H9 (cell line): ENCODE measurements at regions not wholly inside any gene's neighbourhood (a gene's known extent, or its start where the extent isn't known, plus 50 kb on each side); places are given as distances from the start of the nearest gene placed in this dataset.

Source experiments
- DNase-seq: peaks from one replicate; pipeline ENCODE4 v3.0.0-alpha.2; 2017
- H2AFZ ChIP-seq: one replicate; pipeline ENCODE4 v1.6.1; 2013; ENCODE audit warnings: mild to moderate bottlenecking, low read length, control low read depth, moderate library complexity
- H2AK5ac ChIP-seq: 2 replicates; pipeline ENCODE4 v1.6.1; 2013; ENCODE audit warnings: low read length, control low read depth, mixed read lengths; ENCODE audit not compliant: insufficient read length
- H2BK120ac ChIP-seq: one replicate; pipeline ENCODE4 v1.6.1; 2013; ENCODE audit warnings: low read depth, mild to moderate bottlenecking, low read length, control low read depth, inconsistent platforms; ENCODE audit not compliant: poor library complexity, severe bottlenecking
- H2BK12ac ChIP-seq: 2 replicates; pipeline ENCODE4 v1.6.1; 2013; ENCODE audit warnings: low read length, control low read depth, mixed read lengths, low read depth; ENCODE audit not compliant: insufficient read length
- H2BK15ac ChIP-seq: 2 replicates; pipeline ENCODE4 v1.6.1; 2013; ENCODE audit warnings: low read depth, low read length, control low read depth
- H2BK20ac ChIP-seq: one replicate; pipeline ENCODE4 v1.6.1; 2013; ENCODE audit warnings: low read depth, mild to moderate bottlenecking, low read length, control low read depth, inconsistent platforms; ENCODE audit not compliant: poor library complexity, severe bottlenecking
- H2BK5ac ChIP-seq: 2 replicates; pipeline ENCODE4 v1.6.1; 2013; ENCODE audit warnings: low read length, control low read depth, mixed read lengths; ENCODE audit not compliant: insufficient read length
- H3K14ac ChIP-seq: 2 replicates; pipeline ENCODE4 v1.6.1; 2013; ENCODE audit warnings: low read length, control low read depth; ENCODE audit not compliant: insufficient read depth
- H3K18ac ChIP-seq: 2 replicates; pipeline ENCODE4 v1.6.1; 2013; ENCODE audit warnings: low read depth, mild to moderate bottlenecking, mixed read lengths, low read length, control low read depth; ENCODE audit not compliant: insufficient read length
- H3K23ac ChIP-seq: 2 replicates; pipeline ENCODE4 v1.6.1; 2013; ENCODE audit warnings: low read length, control low read depth, mixed read lengths, low read depth; ENCODE audit not compliant: insufficient read length
- H3K23me2 ChIP-seq: 2 replicates; pipeline ENCODE4 v1.6.1; 2013; ENCODE audit warnings: low read depth, mild to moderate bottlenecking, mixed read lengths, low read length, control low read depth; ENCODE audit not compliant: insufficient read length, poor library complexity, severe bottlenecking
- H3K27ac ChIP-seq: 2 replicates; pipeline ENCODE4 v1.5.1; 2013; ENCODE audit warnings: low read length, control low read depth, mixed read lengths, low read depth; ENCODE audit not compliant: insufficient read length
- H3K27me3 ChIP-seq: 2 replicates; pipeline ENCODE4 v1.6.1; 2013; ENCODE audit warnings: low read length, control low read depth, inconsistent platforms; ENCODE audit not compliant: insufficient read depth
- H3K4ac ChIP-seq: 2 replicates; pipeline ENCODE4 v1.6.1; 2013; ENCODE audit warnings: low read depth, mild to moderate bottlenecking, control low read depth, inconsistent platforms, low read length, moderate library complexity
- H3K4me1 ChIP-seq: 2 replicates; pipeline ENCODE4 v1.6.1; 2013; ENCODE audit warnings: low read length, control low read depth, inconsistent platforms; ENCODE audit not compliant: insufficient read depth
- H3K4me2 ChIP-seq: 2 replicates; pipeline ENCODE4 v1.6.1; 2013; ENCODE audit warnings: low read length, control low read depth, mixed read lengths; ENCODE audit not compliant: insufficient read length, insufficient read depth
- H3K56ac ChIP-seq: 2 replicates; pipeline ENCODE4 v1.6.1; 2013; ENCODE audit warnings: low read depth, mild to moderate bottlenecking, mixed read lengths, low read length, control low read depth; ENCODE audit not compliant: insufficient read length
- H3K79me1 ChIP-seq: 2 replicates; pipeline ENCODE4 v1.6.1; 2013; ENCODE audit warnings: low read depth, mild to moderate bottlenecking, moderate library complexity, low read length, control low read depth, inconsistent platforms; ENCODE audit not compliant: insufficient read depth, poor library complexity, severe bottlenecking
- H3K79me2 ChIP-seq: 2 replicates; pipeline ENCODE4 v1.6.1; 2013; ENCODE audit warnings: low read length, control low read depth, inconsistent platforms; ENCODE audit not compliant: insufficient read depth
- H3K9ac ChIP-seq: 2 replicates; pipeline ENCODE4 v1.6.1; 2013; ENCODE audit warnings: low read length, control low read depth, mixed read lengths; ENCODE audit not compliant: insufficient read length; ENCODE audit errors: extremely low read depth
- H3K9me3 ChIP-seq: one replicate; pipeline ENCODE4 v1.6.1; 2013; ENCODE audit warnings: low read depth, low read length, inconsistent platforms; ENCODE audit not compliant: control insufficient read depth
- H3T11ph ChIP-seq: one replicate; pipeline ENCODE4 v1.6.1; 2013; ENCODE audit warnings: mild to moderate bottlenecking, low read length, control low read depth, inconsistent platforms
- H4K20me1 ChIP-seq: one replicate; pipeline ENCODE4 v1.6.1; 2013; ENCODE audit not compliant: control insufficient read depth, insufficient read length, insufficient read depth
- H4K5ac ChIP-seq: 2 replicates; pipeline ENCODE4 v1.6.1; 2013; ENCODE audit warnings: low read depth, mild to moderate bottlenecking, mixed read lengths, low read length, control low read depth; ENCODE audit not compliant: insufficient read length
- H4K8ac ChIP-seq: replicated peaks from 2 replicates; pipeline ENCODE4 v1.6.1; 2013; ENCODE audit warnings: low read length, control low read depth, mixed read lengths, low read depth; ENCODE audit not compliant: insufficient read length
- H4K91ac ChIP-seq: 2 replicates; pipeline ENCODE4 v1.6.1; 2013; ENCODE audit warnings: low read depth, mild to moderate bottlenecking, moderate library complexity, mixed read lengths, low read length, control low read depth; ENCODE audit not compliant: insufficient read length
- H3K27ac Mint-ChIP-seq, 3 experiments: 2 replicates in 2 of 3; 3 replicates in 1 of 3; pipeline ENCODE4 v1.8.0; 2020 to 2021; ENCODE audit warnings: mixed read lengths in 3 of 3, mild to moderate bottlenecking in 1 of 3, moderate library complexity in 1 of 3
- H3K27me3 Mint-ChIP-seq: 2 replicates; pipeline ENCODE4 v1.8.0; 2021; ENCODE audit warnings: low read depth, mild to moderate bottlenecking, moderate library complexity, mixed read lengths
- H3K36me3 Mint-ChIP-seq, 3 experiments: 2 replicates in 2 of 3; 3 replicates in 1 of 3; pipeline ENCODE4 v1.8.0; 2020 to 2021; ENCODE audit warnings: low read depth in 3 of 3, mixed read lengths in 3 of 3; ENCODE audit not compliant: insufficient read depth in 1 of 3
- H3K4me1 Mint-ChIP-seq, 2 experiments: 2 replicates each; pipeline ENCODE4 v1.8.0; 2020; ENCODE audit warnings: mixed read lengths in 2 of 2
- H3K4me3 Mint-ChIP-seq, 2 experiments: 2 replicates in 1 of 2; 3 replicates in 1 of 2; pipeline ENCODE4 v1.8.0; 2020 to 2021; ENCODE audit warnings: mild to moderate bottlenecking in 2 of 2, mixed read lengths in 2 of 2, moderate library complexity in 1 of 2
- H3K9me3 Mint-ChIP-seq, 2 experiments: 2 replicates in 1 of 2; 3 replicates in 1 of 2; pipeline ENCODE4 v1.8.0; 2020; ENCODE audit warnings: mild to moderate bottlenecking in 2 of 2, mixed read lengths in 2 of 2, moderate library complexity in 1 of 2
- CTCF ChIP-seq: fragments of 200-600 bp; sonication (generic); conservative IDR thresholded peaks from 3 replicates; pipeline ENCODE4 v1.8.0; 2021; ENCODE audit warnings: antibody characterized with exemption, mild to moderate bottlenecking
- WGBS: extraction: QIAGEN DNeasy Blood & Tissue Kit; methylation state at CpG from one replicate; pipeline ENCODE4 v1.1.7; 2013; ENCODE audit warnings: missing lambda C conversion rate, low lambda C conversion rate, mixed read lengths; ENCODE audit not compliant: insufficient read length; ENCODE audit errors: extremely low coverage; 5-methylcytosine and 5-hydroxymethylcytosine counted together

- H4K20me1 ChIP-seq, result no peaks in the 10 kb centered on the region
- H3K27ac ChIP-seq, result no peak overlapping the region
- no peak overlapping the region for H3K4me2 ChIP-seq
- H2AFZ ChIP-seq, result no peak overlapping the region
- no peak overlapping the region for H2BK20ac ChIP-seq
- no peak overlapping the region for H3K14ac ChIP-seq
- no CpG with 5 or more reads among the region's 15 CpGs for WGBS
- no peak overlapping the region for H2AK5ac ChIP-seq
- H3K27ac Mint-ChIP-seq, result no peak overlapping the region
- H3K23me2 ChIP-seq, result no peaks in the 10 kb centered on the region
- no peaks in the 10 kb centered on the region for H3K9me3 Mint-ChIP-seq
- H2BK12ac ChIP-seq, result no peak overlapping the region
- H3K4me3 Mint-ChIP-seq, result no peak overlapping the region
- no peak overlapping the region for H3K4ac ChIP-seq
- no peaks in the 10 kb centered on the region for H3K79me2 ChIP-seq
- no peaks in the 10 kb centered on the region for H3K27me3 ChIP-seq
- no peak overlapping the region for H4K8ac ChIP-seq
- H2BK15ac ChIP-seq, result no peak overlapping the region
- no peaks in the 10 kb centered on the region for H3K4me1 ChIP-seq
- TF ChIP-seq CTCF, result no peak
- H3K27me3 Mint-ChIP-seq, result peaks cover 11% of the 10 kb centered on the region
- no peak overlapping the region for H4K5ac ChIP-seq
- H3K18ac ChIP-seq, result no peak overlapping the region
- no peak overlapping the region for H2BK120ac ChIP-seq
- H3K79me1 ChIP-seq, result no peaks in the 10 kb centered on the region
- no peaks in the 10 kb centered on the region for H3K4me1 Mint-ChIP-seq
- H3K36me3 Mint-ChIP-seq, result no peaks in the 10 kb centered on the region; a peak in 1 of 7 replicates
- H3K23ac ChIP-seq, result no peak overlapping the region
- H2BK5ac ChIP-seq, result no peak overlapping the region
- H3K56ac ChIP-seq, result no peak overlapping the region
- DNase-seq, result no peak
- no peak overlapping the region for H3T11ph ChIP-seq
- no peak overlapping the region for H4K91ac ChIP-seq
- H3K9me3 ChIP-seq, result no peaks in the 10 kb centered on the region
- H3K9ac ChIP-seq, result no peak overlapping the region
Measured at GRCh38 chr20:24318569-24319352, 150.7 kb upstream of the SYNDIG1 start.
